Fibroblast of mammary gland (primary cell): ENCODE measurements at regions not wholly inside any gene's neighbourhood (a gene's known extent, or its start where the extent isn't known, plus 50 kb on each side); places are given as distances from the start of the nearest gene placed in this dataset.

Experiments used
- DNase-seq: peaks from one replicate; pipeline ENCODE4 v3.0.0-alpha.2; 2010; ENCODE audit warnings: low read depth
- H3K4me3 ChIP-seq: 2 replicates; pipeline ENCODE4 v1.5.1; 2011; ENCODE audit warnings: low read depth, mild to moderate bottlenecking, low read length, moderate library complexity; ENCODE audit not compliant: control insufficient read depth
- CTCF ChIP-seq: conservative IDR thresholded peaks from 2 replicates; pipeline ENCODE4 v1.5.1; 2011; ENCODE audit warnings: low read depth, low read length, inconsistent platforms; ENCODE audit not compliant: control insufficient read depth, insufficient read depth

GRCh38 chr10:131027256-131027655, 284.3 kb downstream of the TCERG1L start:
- no peak overlapping the region for H3K4me3 ChIP-seq
- no peak for TF ChIP-seq CTCF
- DNase-seq: no peak

DNA sequence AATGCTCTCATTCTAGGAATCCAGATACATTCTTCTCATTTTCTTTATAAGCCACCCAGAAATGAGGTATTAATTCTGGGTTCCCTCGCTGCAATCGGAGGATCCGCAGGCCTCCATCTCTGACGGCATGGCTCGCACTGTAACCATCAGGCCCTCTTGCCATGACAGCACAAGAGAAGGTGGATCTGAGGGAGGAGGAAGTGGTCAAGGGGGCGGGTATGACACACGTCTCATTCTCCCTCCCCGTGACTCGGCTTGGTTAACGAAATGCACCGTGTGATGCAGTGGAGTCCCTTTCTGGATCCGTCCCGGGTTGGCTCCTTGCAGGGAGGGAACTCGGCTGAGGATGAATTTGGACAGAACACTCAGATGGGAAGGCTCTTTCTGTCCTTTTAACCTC, 280.2 kb downstream of the TCERG1L start:
- TF ChIP-seq CTCF: no peak
- no peak for DNase-seq
- H3K4me3 ChIP-seq: no peak overlapping the region

DNA sequence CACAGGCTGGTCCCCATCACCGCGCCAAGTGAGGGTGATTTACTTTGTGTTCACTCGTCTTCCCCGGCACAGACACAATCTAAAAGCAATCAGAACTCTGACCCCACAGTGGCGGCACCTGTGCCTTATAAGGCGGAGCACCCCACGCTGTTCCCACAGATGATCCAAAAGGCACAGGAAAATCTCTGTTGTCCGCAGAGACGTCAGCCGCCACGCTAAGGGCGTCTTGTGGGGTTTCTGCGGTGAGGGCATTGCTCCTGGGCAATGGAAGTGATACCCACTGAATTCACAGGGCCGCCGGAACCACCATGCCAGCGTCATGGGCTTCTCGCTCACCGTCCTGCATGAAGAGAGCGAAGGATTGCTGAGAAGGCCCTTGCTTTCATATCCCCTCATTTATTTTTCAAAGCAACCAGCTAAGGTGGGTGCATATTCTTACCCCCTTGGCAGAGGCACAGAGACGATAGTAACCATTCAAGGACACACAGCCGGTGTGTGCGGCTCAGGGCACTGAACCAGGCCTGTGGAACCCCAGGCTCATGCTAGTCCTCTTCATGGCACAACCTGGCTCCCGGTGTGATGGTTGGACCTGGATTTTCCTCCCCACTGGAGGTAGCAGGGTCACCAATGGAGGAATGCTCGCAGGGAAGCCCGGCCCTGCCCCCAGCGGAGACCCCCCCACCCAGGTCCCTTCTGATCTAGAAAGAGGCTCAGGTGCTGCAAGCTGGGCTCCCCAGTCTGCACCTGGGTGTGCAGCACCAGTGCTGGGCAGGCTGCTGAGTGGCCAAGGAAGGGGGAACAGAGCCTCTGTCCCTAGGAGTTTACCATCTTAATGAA, 279.0 kb downstream of the TCERG1L start:
- no peak for TF ChIP-seq CTCF
- DNase-seq: no peak
- H3K4me3 ChIP-seq: no peak overlapping the region

DNA sequence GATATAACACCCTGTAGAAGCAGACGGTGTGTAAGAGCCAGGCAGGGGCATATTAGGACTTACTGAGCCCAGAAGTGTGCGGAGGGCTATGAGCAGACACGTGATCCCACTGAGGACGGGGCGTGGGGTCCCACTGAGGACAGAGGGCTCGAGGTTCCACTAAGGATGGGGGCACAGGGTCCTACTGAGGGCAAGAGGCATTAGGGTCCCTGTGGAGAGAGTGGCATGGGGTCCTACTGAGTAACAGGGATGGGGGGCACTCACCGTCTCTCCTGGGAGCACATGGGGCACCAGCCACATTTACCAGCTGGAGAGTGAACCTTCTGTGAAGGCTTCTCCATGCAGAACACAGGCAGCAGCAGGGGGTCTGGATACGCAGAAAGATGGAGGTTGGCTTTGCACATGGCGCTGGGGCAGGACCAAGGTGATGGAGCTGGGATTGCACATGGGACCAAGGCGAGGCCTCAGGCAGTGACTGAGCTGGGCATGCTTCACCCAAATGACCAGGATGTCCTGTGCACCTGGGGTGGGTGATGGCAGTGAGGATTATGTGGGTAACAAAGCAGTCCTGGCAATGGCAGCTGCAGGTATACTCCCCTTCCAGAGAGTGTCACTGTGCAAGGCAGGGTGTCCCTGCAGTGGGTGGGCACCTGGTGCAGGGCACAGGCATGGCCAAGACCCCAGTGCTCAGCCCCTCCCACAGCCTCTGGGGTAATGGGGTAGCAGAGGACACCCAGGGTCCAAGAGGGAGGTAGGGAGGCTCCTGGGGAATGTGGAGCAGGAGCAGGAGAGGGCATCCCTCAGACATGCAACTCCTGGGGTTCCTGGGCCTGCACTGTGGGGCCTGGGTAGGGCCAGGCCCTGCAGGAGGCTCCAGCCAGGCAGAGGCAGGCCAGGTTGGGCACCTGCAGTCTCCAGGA, 278.1 kb downstream of the TCERG1L start:
- TF ChIP-seq CTCF: no peak
- DNase-seq: no peak
- no peak overlapping the region for H3K4me3 ChIP-seq

DNA sequence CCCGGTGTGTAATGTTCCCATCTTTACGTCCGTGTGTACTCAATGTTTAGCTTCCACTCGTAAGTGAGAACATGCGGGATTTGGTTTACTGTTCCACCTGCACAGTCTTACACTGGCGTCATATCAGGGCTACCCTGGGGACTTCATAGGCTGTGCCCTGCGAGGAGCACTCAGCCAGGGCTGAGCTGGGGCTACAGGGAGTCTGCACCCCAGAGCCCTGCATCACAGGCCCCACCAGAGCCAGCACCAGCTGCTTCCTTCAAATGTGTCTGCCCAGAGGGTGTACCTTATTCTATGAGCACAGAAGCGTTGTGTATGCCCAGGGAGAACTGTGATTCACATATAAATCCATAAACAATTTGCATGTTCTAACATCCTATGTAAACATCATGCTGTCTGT, 277.1 kb downstream of the TCERG1L start:
- H3K4me3 ChIP-seq: no peak overlapping the region
- no peak for TF ChIP-seq CTCF

DNA sequence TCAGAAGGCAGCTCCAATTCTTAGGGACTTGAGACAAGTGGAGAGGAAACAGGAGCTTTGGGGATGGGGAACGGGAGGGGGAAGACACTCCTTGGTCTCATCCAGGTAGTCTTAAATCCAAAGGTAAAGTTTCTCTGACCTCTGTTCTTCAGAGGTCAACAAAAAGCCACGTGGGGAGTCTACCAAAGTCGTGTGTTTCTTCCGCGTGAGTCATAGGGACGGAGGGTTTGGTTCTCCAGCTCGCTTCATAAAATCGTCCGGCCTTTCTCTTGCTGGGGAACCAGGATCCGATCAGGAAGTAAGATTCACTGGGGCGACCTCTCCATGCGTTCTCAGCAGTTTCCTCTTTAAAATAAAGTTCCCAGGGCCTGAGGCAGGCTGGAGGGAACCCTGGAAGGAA, 275.7 kb downstream of the TCERG1L start:
- DNase-seq: no peak
- no peak overlapping the region for H3K4me3 ChIP-seq
- no peak for TF ChIP-seq CTCF

More for the DNA sequence above, 277.1 kb downstream of the TCERG1L start:
- DNase-seq: no peak
